ENCODE measurements at regions not wholly inside any gene's neighbourhood (a gene's known extent, or its start where the extent isn't known, plus 50 kb on each side); places are given as distances from the start of the nearest gene placed in this dataset.

GRCh38 chr13:50400035-50400726, 384.9 kb downstream of the KCNRG start:
- no peak for DNase-seq

DNA sequence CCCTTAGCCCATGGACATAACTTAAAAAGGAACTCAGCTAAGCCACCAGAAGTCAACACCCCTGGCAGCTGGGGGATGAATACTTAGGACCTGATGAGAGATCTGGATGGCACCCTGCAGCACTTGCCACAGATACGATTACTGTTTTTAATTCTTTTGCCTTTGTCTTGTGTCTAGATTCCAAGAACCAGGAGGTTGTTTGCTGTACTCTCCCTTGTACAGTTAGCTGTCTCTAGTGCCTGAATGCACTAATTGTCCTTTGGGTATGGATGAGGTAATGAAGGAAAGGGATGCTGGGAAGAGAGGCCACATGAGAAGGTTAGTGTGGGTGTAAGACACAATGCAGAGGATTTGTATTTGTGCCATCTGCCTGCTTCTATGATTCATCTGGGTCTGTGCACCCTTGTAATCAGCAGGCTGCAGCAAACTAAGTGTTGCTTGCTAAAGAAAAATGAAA, 385.8 kb downstream of the KCNRG start:
- DNase-seq, result no peak

DNA sequence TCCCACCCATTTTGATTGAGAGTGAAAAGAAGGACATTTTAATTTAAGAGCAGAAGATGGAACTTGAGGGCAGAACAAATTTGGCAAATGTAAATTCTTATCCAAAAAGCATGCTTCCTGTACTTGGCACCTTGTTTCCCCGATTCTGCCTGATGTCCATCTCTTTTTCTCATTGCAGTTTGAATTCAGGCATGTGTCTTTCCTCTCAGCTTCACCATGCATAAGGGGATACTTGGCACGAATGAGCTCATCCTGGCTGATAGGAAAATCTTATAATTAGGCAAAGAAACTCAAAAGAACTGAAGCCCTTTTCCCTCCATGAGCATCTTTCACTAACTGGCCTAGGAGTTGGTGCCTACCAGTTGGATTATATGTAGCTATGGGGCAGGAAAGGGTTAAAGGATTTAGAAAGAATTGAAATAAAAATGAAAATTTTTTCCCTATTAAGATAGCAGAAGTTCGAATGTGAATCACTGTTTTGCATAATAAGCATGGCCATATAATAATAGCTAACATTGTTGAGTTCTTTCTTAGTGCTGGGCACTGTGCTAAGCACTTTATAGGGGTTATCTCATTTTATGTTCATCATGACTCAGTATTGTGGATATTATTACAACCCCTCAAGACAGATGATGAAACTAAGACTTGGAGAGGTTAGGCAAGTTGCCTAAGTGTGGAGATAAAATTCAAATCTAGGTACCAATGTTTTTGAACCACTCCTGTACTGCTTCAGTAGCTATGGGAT, 386.6 kb downstream of the KCNRG start:
- no peak for DNase-seq

GRCh38 chr13:50403311-50403710, 388.1 kb downstream of the KCNRG start:
- DNase-seq, result no peak

GRCh38 chr13:50404116-50404515, 388.9 kb downstream of the KCNRG start:
- DNase-seq, result no peak

- no peak for DNase-seq
Measured at GRCh38 chr13:50404769-50405168, 389.5 kb downstream of the KCNRG start.

GRCh38 chr13:50406831-50407230, 391.6 kb downstream of the KCNRG start:
- DNase-seq, result no peak

GRCh38 chr13:50408068-50408467, 392.8 kb downstream of the KCNRG start:
- no peak for DNase-seq

DNA sequence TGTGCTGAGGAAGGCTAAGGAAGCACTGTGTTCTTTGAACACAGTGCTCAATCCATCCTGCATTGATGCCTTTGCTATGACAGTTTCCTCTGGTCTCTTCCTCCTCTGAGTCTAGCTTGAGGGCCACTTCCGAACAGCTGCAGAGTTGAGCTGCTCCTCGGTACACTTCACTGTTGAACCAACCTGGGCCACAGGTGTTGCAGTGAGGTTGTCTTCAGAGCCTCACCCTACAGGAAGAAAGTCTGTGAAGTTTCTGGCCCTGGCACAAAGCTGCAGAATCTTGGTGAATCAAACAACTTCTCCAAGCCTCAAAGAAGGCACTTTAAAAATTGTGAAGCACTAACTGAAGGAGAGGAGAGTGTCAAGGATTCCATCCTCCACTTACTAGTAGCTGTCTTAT, 394.0 kb downstream of the KCNRG start:
- no peak for DNase-seq

GRCh38 chr13:50410921-50411746, 395.9 kb downstream of the KCNRG start:
- no peak for DNase-seq

- no peak for DNase-seq
Measured at GRCh38 chr13:50412046-50412617, 396.9 kb downstream of the KCNRG start.

DNA sequence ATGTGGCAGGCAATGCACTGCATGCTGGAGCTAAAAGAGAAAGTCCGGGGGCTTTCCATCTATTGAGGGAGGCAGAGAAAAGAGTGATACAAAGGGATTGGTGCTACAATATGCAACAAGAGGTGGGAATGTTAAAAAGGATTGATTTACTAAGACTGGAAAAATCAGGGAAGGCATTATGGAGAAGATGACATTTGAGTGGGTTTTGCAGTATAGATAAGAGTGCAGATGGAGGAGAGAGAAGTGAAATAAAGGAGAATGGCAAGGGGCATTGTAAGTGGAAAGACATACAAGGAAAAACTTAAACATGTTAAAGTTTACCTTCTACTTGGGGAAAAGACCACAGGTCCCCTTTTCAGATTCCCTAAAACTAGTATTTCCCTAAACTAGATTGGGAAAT, 399.4 kb downstream of the KCNRG start:
- no peak for DNase-seq

DNA sequence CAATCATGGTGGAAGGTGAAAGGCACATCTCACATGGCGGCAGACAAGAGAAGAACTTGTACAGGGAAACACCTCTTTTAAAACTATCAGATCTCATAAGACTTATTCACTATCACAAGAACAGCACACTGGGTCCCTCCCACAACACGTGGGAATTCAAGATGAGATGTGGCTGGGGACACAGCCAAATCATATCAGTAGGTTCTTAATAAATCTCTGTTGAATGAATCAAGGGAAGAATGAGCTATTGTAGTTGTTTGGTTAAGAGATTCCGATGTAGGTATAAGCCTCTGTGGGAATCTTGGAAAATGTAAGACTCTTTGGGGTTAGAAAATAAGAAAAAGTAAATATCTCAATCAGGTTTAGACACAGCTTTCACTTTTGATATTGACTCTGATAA, 400.2 kb downstream of the KCNRG start:
- DNase-seq, result no peak

- no peak for DNase-seq
Measured at GRCh38 chr13:50417597-50417996, 402.4 kb downstream of the KCNRG start.

GRCh38 chr13:50419331-50419865, 404.2 kb downstream of the KCNRG start:
- no peak for DNase-seq

DNA sequence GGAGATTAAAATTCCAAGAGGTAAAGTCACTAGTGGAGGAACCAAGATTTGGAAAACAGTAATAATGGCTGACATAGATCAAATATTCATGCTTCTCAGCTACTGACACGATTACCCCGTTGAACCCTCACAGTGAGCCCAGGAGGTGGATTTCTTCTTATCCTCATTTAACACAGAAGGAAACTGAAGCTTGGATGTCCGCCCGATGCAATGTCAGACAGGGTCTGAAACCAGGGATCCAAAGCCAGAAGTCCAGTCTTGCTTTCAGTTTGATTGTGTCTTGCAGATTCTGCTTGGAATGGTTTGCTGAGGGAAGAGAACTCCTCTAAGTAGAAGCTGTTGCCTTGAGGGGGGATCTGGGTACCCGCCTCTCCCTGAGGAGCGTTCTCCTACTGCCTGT, 404.7 kb downstream of the KCNRG start:
- no peak for DNase-seq

DNA sequence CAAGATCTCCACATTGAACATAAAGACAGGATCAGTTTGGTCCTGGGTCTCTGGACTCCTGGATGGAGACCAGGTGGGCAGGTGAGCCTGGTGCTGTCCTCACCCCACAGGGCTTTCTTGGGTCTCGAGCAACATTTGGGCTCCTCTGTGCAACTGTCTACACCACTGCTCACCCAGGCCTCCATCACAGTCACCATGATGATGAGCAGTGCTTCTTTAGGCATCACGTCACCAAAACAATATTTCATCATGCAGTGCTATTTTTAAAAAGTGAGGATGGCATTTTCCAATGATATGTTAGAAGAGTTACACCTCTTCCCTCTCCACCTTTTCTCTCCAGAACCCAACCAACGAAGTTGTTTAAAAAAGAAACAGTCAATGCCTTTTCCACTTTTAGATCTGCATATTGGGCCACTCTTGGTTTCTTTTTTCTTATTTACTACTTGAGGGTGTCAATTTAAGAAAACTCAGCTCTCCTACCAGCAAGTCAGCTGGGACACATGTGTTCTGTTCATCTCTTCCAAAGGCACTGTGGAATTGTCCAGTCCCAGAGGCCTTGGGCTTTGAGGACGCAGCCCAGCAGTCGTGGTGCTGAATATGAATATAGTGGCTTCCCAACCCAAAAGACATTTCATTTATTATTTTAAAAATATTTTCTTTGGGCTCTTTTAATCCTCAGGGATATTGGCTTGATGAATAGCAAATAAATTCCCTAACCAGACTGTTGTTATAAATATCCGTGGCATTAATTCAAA, 405.7 kb downstream of the KCNRG start:
- no peak for DNase-seq

- DNase-seq, result no peak
Measured at GRCh38 chr13:50421473-50422130, 406.4 kb downstream of the KCNRG start.

DNA sequence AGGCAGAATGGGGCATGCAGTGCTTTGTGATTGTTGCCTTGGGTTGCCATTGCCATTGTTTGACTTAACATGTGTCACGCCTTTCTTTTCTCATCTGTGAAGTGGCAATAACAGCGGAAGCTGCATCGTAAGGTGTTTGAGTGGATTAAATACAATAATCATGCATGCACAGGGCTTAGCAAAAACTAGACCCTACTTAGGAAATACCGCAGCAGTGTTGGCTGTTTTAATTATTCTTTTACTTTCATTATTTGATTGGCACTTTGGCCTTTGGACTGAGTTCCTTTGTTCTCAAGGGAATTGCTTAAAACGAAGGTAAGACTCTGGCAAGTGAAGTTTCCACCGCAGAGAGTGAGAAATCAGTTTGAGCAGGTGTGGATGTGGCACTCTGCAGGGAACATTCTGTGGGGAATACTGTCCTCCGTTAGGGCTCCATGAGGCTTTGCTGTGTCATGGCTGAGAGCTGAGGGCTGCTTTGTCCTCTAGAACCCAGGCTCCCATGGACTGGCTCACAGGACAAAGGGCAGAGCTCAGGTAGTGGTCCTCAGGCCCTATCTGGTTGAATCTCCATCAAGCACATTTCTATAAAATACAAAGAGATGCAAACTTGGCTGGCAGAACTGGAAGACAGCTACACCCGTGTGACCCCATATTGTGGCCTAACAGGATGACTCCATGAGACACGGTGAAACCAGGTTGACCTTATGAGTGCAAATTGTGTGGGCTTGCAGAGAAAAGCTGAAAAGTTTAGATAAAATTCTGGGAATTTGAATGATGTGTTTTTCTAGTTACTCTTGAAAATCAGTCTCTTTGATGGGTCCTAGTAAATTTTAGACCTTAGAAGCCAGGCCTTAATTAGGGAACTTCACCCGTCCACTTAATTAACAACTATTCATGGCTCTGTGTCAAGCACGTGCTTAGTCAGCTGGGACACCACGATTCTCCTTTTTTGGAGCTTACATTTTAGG, 407.2 kb downstream of the KCNRG start:
- DNase-seq, result peak; percentile 8

GRCh38 chr13:50424993-50425392, 409.7 kb downstream of the KCNRG start:
- DNase-seq, result no peak
